ENCODE measurements at regions not wholly inside any gene's neighbourhood (a gene's known extent, or its start where the extent isn't known, plus 50 kb on each side); places are given as distances from the start of the nearest gene placed in this dataset.

DNA sequence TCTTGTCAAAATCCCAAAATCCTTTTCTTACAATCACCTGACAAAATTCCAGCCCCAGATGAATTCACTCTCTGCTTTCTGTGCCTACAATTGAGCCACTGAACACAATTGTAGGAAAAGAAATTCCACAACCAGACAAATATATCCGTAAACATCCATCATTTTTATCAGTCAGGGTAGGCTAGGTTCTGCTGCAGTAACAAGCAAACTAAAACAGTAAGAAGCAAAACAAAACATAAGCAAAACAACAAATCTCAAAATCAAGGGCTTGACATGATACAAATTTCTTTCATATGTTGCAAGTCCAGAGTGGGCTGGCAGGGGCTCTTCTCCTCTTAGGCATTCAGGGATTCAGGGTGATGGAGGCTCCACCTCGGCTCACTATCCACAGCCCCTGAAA is 114.2 kb upstream of the MAN2A1 start:
- no peak for TF ChIP-seq SIN3A (IDR thresholded peaks at IDR 0.05; ENCODE audit: borderline replicate concordance, insufficient read depth, low read length)
- TF ChIP-seq TAF1 (IDR thresholded peaks at IDR 0.05; ENCODE audit: borderline replicate concordance, insufficient read depth, low read length), result no peak
- TF ChIP-seq REST (IDR thresholded peaks at IDR 0.05; ENCODE audit: insufficient read depth in 1 of 2, low read depth in 2 of 2, low read length in 2 of 2), result no peak
- no peak for TF ChIP-seq FOXP2 (optimal IDR thresholded peaks at IDR 0.05; ENCODE audit: borderline replicate concordance, extremely low read depth, extremely low read length, insufficient read depth)
- TF ChIP-seq POLR2AphosphoS5 (IDR thresholded peaks at IDR 0.05; ENCODE audit: low read depth, low read length), result no peak

- TF ChIP-seq POLR2AphosphoS5 (IDR thresholded peaks at IDR 0.05; ENCODE audit: low read depth, low read length) (no peak), SIN3A (IDR thresholded peaks at IDR 0.05; ENCODE audit: borderline replicate concordance, insufficient read depth, low read length) (no peak), REST (IDR thresholded peaks at IDR 0.05; ENCODE audit: insufficient read depth in 1 of 2, low read depth in 2 of 2, low read length in 2 of 2) (no peak), FOXP2 (optimal IDR thresholded peaks at IDR 0.05; ENCODE audit: borderline replicate concordance, extremely low read depth, extremely low read length, insufficient read depth) (no peak), TAF1 (IDR thresholded peaks at IDR 0.05; ENCODE audit: borderline replicate concordance, insufficient read depth, low read length) (no peak)
These were observed 114.7 kb upstream of the MAN2A1 start for GRCh38 chr5:109574985-109575384.

DNA sequence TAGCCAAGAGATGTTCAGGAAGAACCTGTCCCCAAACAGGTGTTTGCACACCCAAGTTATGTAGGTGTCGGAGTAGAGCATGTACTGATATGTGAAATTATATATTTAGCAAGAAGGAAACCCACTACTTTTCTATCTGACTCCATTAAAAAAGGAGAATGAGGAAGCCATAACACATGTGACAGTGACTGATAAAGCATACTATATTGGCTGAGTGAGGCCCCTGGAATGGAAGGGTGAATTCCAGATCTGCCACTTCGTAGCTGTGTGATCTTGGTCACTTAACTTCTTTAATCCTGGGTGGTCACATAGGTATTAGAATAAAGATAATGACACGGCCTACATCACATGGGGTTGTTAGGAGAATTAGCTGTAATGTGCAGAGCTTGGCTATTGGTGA is 116.0 kb upstream of the MAN2A1 start:
- no peak for TF ChIP-seq SIN3A (IDR thresholded peaks at IDR 0.05; ENCODE audit: borderline replicate concordance, insufficient read depth, low read length)
- TF ChIP-seq FOXP2 (optimal IDR thresholded peaks at IDR 0.05; ENCODE audit: borderline replicate concordance, extremely low read depth, extremely low read length, insufficient read depth), result no peak
- no peak for TF ChIP-seq POLR2AphosphoS5 (IDR thresholded peaks at IDR 0.05; ENCODE audit: low read depth, low read length)
- no peak for TF ChIP-seq REST (IDR thresholded peaks at IDR 0.05; ENCODE audit: insufficient read depth in 1 of 2, low read depth in 2 of 2, low read length in 2 of 2)

GRCh38 chr5:109573256-109573655 is 116.5 kb upstream of the MAN2A1 start:
- TF ChIP-seq REST (IDR thresholded peaks at IDR 0.05; ENCODE audit: insufficient read depth in 1 of 2, low read depth in 2 of 2, low read length in 2 of 2), result no peak
- no peak for TF ChIP-seq TAF1 (IDR thresholded peaks at IDR 0.05; ENCODE audit: borderline replicate concordance, insufficient read depth, low read length)
- no peak for TF ChIP-seq FOXP2 (optimal IDR thresholded peaks at IDR 0.05; ENCODE audit: borderline replicate concordance, extremely low read depth, extremely low read length, insufficient read depth)
- no peak for TF ChIP-seq SIN3A (IDR thresholded peaks at IDR 0.05; ENCODE audit: borderline replicate concordance, insufficient read depth, low read length)
- TF ChIP-seq POLR2AphosphoS5 (IDR thresholded peaks at IDR 0.05; ENCODE audit: low read depth, low read length), result no peak

GRCh38 chr5:109571785-109572184 is 117.9 kb upstream of the MAN2A1 start:
- TF ChIP-seq TAF1 (IDR thresholded peaks at IDR 0.05; ENCODE audit: borderline replicate concordance, insufficient read depth, low read length), result no peak
- no peak for TF ChIP-seq SIN3A (IDR thresholded peaks at IDR 0.05; ENCODE audit: borderline replicate concordance, insufficient read depth, low read length)
- no peak for TF ChIP-seq POLR2AphosphoS5 (IDR thresholded peaks at IDR 0.05; ENCODE audit: low read depth, low read length)
- TF ChIP-seq FOXP2 (optimal IDR thresholded peaks at IDR 0.05; ENCODE audit: borderline replicate concordance, extremely low read depth, extremely low read length, insufficient read depth), result no peak

Measured in PFSK-1 (cell line).